Erythroblast (primary cell): ENCODE measurements at regions not wholly inside any gene's neighbourhood (a gene's known extent, or its start where the extent isn't known, plus 50 kb on each side); places are given as distances from the start of the nearest gene placed in this dataset.

ENCODE experiments used
- GATA1 ChIP-seq: IDR thresholded peaks from 2 replicates; pipeline ENCODE4 v1.6.1; 2011; ENCODE audit warnings: low read depth, mild to moderate bottlenecking, control low read depth, low read length, moderate library complexity
- POLR2A ChIP-seq: IDR thresholded peaks from 2 replicates; pipeline ENCODE4 v1.6.1; 2011; ENCODE audit warnings: mild to moderate bottlenecking, low read length

DNA sequence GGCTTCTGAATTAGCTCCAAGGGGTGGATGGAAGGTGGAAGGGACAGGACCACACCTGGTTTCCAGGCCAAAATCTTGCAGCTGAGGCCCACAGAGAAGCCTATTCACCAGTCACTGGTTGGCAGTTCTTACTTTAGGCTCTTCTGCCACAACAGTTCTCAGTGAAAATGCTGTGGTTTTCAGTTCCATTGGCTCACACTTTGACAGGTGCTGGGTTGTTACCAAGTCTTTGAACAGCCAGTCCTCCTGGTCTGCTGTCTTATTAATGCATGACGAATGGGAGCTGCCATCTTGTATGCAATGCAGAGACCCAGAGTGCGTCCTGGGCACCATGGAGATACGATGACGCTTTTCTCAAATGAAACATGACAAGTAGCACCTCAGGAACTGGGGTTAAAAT lies 232.0 kb upstream of the ZBED5 start:
- no peak for TF ChIP-seq POLR2A
- TF ChIP-seq GATA1 = no peak
